GM18909 (cell line): ENCODE measurements at regions not wholly inside any gene's neighbourhood (a gene's known extent, or its start where the extent isn't known, plus 50 kb on each side); places are given as distances from the start of the nearest gene placed in this dataset.

Experiments used
- ATAC-seq: cut with Tn5 transposase; IDR thresholded peaks from one replicate; pipeline ENCODE4 v1.9.1; 2021; ENCODE audit warnings: mild to moderate bottlenecking; ENCODE audit not compliant: unreplicated experiment, poor library complexity

- ATAC-seq, result no peak
Measured at GRCh38 chr1:209420276-209420675, 163.2 kb upstream of the CAMK1G start.

- no peak for ATAC-seq
Measured at GRCh38 chr1:209421186-209421585, 162.3 kb upstream of the CAMK1G start.

- ATAC-seq, result no peak
Measured at GRCh38 chr1:209421978-209422680, 161.4 kb upstream of the CAMK1G start.

- no peak for ATAC-seq
Measured at GRCh38 chr1:209425959-209426358, 157.6 kb upstream of the CAMK1G start.

- ATAC-seq, result no peak
Measured at GRCh38 chr1:209427277-209427676, 156.2 kb upstream of the CAMK1G start.

- no peak for ATAC-seq
Measured at GRCh38 chr1:209427811-209428210, 155.7 kb upstream of the CAMK1G start.

GRCh38 chr1:209428241-209428921, 155.1 kb upstream of the CAMK1G start:
- no peak for ATAC-seq

GRCh38 chr1:209429611-209430010, 153.9 kb upstream of the CAMK1G start:
- ATAC-seq, result no peak

- no peak for ATAC-seq
Measured at GRCh38 chr1:209430107-209430506, 153.4 kb upstream of the CAMK1G start.

- no peak for ATAC-seq
Measured at GRCh38 chr1:209430821-209431259, 152.7 kb upstream of the CAMK1G start.

- ATAC-seq, result no peak
Measured at GRCh38 chr1:209431402-209431801, 152.1 kb upstream of the CAMK1G start.

GRCh38 chr1:209431813-209432442, 151.6 kb upstream of the CAMK1G start:
- ATAC-seq, result no peak

- ATAC-seq, result no peak
Measured at GRCh38 chr1:209432443-209432825, 151.1 kb upstream of the CAMK1G start.

GRCh38 chr1:209433649-209434031, 149.9 kb upstream of the CAMK1G start:
- no peak for ATAC-seq

GRCh38 chr1:209434066-209434465, 149.4 kb upstream of the CAMK1G start:
- no peak for ATAC-seq

- ATAC-seq, result no peak
Measured at GRCh38 chr1:209434631-209435217, 148.8 kb upstream of the CAMK1G start.

- ATAC-seq, result peak; percentile 77
Measured at GRCh38 chr1:209435654-209436566, 147.6 kb upstream of the CAMK1G start.

GRCh38 chr1:209439828-209440227, 143.7 kb upstream of the CAMK1G start:
- ATAC-seq, result no peak

GRCh38 chr1:209443361-209443931, 140.1 kb upstream of the CAMK1G start:
- ATAC-seq, result no peak
